Body of pancreas (tissue), 4 donors: ENCODE measurements at regions not wholly inside any gene's neighbourhood (a gene's known extent, or its start where the extent isn't known, plus 50 kb on each side); places are given as distances from the start of the nearest gene placed in this dataset.

Experiments used
- CTCF ChIP-seq, 7 experiments: fragments of 450-650 bp in 4 of 7; fragments of 200-600 bp in 3 of 7; sonication (generic) in 3 of 7; IDR thresholded peaks; one replicate each; pipeline ENCODE4 v1.5.1; 2016 to 2019; ENCODE audit warnings: antibody characterized with exemption in 7 of 7
- POLR2A ChIP-seq, 3 donors: fragments of 450-650 bp; IDR thresholded peaks; one replicate each; pipeline ENCODE4 v1.6.1; 2016; ENCODE audit warnings: antibody characterized with exemption in 3 of 3, mild to moderate bottlenecking in 2 of 3

- TF ChIP-seq CTCF (IDR thresholded peaks at IDR 0.05) = no peak
- TF ChIP-seq POLR2A (IDR thresholded peaks at IDR 0.05) = no peak
These were observed 56.4 kb upstream of the BARX2 start for GRCh38 chr11:129319201-129319600.
